HuH-7.5 (cell line): ENCODE measurements at regions not wholly inside any gene's neighbourhood (a gene's known extent, or its start where the extent isn't known, plus 50 kb on each side); places are given as distances from the start of the nearest gene placed in this dataset.
"Not testable (repeated sequence)": the region's sequence is repeated elsewhere in the genome, so short reads cannot be mapped to it uniquely, and the experiment has no call there.

ENCODE experiments used
- DNase-seq: peaks from one replicate; pipeline ENCODE4 v3.0.0; 2011; ENCODE audit warnings: low spot score

GRCh38 chr13:63327584-63327983, 1911.9 kb upstream of the PCDH20 start:
- no peak for DNase-seq

GRCh38 chr13:63323441-63323840, 1907.8 kb upstream of the PCDH20 start:
- no peak for DNase-seq

GRCh38 chr13:63311587-63311986, 1895.9 kb upstream of the PCDH20 start:
- no peak for DNase-seq

GRCh38 chr13:63308549-63309165, 1893.0 kb upstream of the PCDH20 start:
- no peak for DNase-seq

- no peak for DNase-seq
Observed at GRCh38 chr13:63307228-63307627, 1891.6 kb upstream of the PCDH20 start.

GRCh38 chr13:63305641-63306133, 1890.0 kb upstream of the PCDH20 start:
- no peak for DNase-seq

GRCh38 chr13:63304497-63304896, 1888.8 kb upstream of the PCDH20 start:
- DNase-seq: no peak

- DNase-seq: no peak
Observed at GRCh38 chr13:63299866-63300394, 1884.3 kb upstream of the PCDH20 start.

GRCh38 chr13:63297163-63297562, 1881.5 kb upstream of the PCDH20 start:
- no peak for DNase-seq

- DNase-seq: no peak
Observed at GRCh38 chr13:63291701-63292100, 1876.1 kb upstream of the PCDH20 start.

- no peak for DNase-seq
Observed at GRCh38 chr13:63288576-63288975, 1872.9 kb upstream of the PCDH20 start.

- no peak for DNase-seq
Observed at GRCh38 chr13:63287926-63288325, 1872.3 kb upstream of the PCDH20 start.

- DNase-seq: no peak
Observed at GRCh38 chr13:63285426-63285825, 1869.8 kb upstream of the PCDH20 start.

GRCh38 chr13:63279136-63279535, 1863.5 kb upstream of the PCDH20 start:
- DNase-seq: no peak

GRCh38 chr13:63274772-63275171, 1859.1 kb upstream of the PCDH20 start:
- DNase-seq: no peak

GRCh38 chr13:63249411-63250187, 1834.0 kb upstream of the PCDH20 start:
- DNase-seq: no peak

GRCh38 chr13:63236667-63237396, 1821.2 kb upstream of the PCDH20 start:
- DNase-seq: not testable (repeated sequence)

- DNase-seq: not testable (repeated sequence)
Observed at GRCh38 chr13:63218596-63218995, 1802.9 kb upstream of the PCDH20 start.

- no peak for DNase-seq
Observed at GRCh38 chr13:63209330-63210017, 1793.8 kb upstream of the PCDH20 start.

GRCh38 chr13:63208826-63209225, 1793.2 kb upstream of the PCDH20 start:
- DNase-seq: no peak

GRCh38 chr13:63206461-63206860, 1790.8 kb upstream of the PCDH20 start:
- DNase-seq: no peak

- no peak for DNase-seq
Observed at GRCh38 chr13:63201493-63201892, 1785.8 kb upstream of the PCDH20 start.
